ENCODE measurements at regions not wholly inside any gene's neighbourhood (a gene's known extent, or its start where the extent isn't known, plus 50 kb on each side); places are given as distances from the start of the nearest gene placed in this dataset.

DNA sequence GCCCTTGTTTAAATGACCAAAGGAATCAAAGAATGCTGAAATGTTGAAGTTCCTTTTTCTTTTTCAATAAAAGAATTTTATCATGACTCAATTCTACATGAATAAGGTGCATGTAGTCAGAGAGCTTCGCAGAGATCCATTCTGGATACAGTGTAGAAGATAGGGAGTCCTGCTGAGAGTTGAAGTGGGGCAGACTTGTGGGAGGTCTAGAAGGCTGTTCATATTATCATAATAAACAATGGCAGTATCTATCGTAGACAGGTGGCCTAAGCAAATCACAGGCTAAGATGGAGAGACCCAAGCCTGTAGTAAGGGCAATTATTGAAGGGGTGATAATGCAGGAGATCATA, 1322.0 kb upstream of the CELF4 start:
- no peak for DNase-seq (ENCODE audit: low spot score)
- no peak for ATAC-seq
- intact Hi-C loops (cut with DNase I), result no loop called here

DNA sequence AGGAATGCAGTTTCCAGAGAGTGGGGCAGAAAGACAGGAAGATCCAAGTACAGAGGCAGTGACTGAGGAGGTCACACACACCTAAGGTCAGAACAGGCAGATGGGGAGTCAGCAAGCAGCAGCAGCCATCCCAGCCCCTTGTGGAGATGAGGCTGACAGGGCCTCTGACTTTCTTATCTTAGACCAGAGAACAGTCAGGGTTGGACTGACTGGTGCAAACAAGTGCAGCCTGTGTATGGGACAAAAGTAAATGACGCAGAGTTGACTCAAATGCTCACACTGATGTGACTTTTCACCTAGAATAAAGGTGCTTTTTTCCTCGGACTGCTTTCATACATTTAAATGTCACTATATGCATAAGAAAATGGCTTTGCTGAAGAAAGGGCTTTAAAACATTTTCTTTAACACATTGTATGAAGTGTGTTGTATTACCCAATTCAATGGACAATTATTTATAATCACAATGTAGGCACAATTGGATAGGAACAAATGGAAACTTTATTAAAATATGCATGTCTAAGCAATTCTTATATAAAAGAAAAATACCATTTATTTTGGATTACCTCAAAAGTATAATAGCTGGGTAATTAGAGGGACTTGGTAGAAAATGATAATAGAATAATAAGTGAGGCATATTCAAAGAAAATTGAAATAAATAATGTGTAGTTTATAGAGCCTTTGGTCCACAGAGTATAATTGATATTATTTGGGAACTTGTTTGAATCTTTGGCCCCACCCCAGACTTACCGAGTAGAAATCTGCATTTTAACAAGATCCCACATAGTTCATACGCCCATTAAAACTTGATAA, 1321.5 kb upstream of the CELF4 start:
- ATAC-seq, result no peak
- intact Hi-C loops (cut with DNase I), result no loop called here

DNA sequence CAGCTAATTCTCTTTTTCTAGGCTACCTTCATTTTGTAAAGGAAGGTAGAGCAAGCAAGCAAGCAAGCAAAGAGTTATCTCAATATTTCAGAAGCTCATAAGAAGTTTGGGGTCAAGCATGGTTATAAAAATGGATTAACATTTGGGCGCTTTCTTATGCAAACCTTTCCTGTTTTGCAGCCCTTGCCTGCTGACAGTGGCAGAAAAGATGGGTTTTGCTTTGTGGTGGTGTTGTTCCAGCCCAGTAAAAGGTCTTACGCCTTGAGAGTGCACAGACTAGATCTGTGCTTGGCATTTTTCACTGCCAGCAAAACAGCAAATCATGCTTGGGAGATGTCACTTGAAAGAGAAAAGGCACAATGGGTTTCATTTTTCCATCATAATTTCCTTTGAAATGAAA, 1320.6 kb upstream of the CELF4 start:
- ATAC-seq, result no peak
- intact Hi-C loops (cut with DNase I), result no loop called here
- no peak for DNase-seq (ENCODE audit: low spot score)

More for the DNA sequence above, 1321.5 kb upstream of the CELF4 start:
- DNase-seq (ENCODE audit: low spot score), result no peak

DNA sequence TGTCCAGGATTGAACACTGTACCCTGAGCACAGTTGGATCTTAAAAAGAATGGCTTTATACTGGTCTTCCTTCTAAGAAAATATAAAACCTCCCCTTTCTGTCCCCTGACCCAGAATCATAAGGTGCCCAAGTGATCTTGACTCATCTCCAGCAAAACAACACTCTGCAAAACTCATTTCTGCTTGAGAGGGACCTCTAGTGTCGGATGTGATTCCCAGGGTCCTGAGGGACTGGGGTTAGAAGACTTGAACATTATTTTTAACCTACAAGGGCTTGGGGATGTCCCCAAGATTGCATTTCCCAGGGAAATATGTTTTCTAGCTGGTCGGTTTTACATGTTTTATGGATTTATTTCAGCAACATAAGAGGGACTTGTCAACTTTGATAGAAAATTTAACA, 1318.5 kb upstream of the CELF4 start:
- no peak for ATAC-seq
- intact Hi-C loops (cut with DNase I), result no loop called here
- DNase-seq (ENCODE audit: low spot score), result no peak

DNA sequence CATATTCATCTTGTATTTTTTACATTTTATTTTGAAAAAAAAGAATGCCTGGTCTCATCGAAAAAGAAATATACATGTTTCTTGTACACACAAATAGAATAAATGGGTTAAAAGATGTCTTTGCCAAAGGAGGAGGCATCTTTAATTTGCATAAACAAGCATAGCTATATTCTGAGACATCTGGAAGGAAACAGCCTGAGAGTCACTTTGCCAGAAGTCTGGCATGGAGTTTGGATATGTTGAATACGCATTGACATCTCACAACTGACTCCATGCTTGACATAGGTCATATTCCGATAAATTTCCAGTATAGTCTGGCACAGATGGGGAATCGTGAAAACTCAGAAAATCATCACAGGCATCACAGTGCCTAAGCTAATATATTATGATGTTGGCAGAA, 1317.5 kb upstream of the CELF4 start:
- ATAC-seq (no peak), DNase-seq (ENCODE audit: low spot score) (no peak)
- intact Hi-C loops (cut with DNase I), result no loop called here

DNA sequence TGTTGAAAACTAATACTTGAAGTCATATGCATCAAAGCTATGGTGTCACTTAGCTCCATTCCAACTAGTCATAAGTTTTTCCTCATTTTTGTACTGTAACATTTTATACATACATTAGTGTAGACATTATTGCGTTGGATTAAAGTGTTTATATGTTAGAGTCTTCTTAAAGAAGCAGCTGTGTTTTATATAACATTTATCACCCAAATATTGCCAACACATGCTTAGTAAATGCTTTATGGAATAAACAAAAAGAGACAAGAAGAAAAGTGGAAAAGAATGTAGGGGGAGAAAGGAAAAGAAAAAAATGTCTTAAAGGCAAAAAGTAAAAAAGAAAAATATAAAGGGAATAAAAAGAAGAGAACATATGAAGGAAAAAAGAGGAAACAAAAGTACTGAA, 1314.3 kb upstream of the CELF4 start:
- DNase-seq (ENCODE audit: low spot score), result no peak

DNA sequence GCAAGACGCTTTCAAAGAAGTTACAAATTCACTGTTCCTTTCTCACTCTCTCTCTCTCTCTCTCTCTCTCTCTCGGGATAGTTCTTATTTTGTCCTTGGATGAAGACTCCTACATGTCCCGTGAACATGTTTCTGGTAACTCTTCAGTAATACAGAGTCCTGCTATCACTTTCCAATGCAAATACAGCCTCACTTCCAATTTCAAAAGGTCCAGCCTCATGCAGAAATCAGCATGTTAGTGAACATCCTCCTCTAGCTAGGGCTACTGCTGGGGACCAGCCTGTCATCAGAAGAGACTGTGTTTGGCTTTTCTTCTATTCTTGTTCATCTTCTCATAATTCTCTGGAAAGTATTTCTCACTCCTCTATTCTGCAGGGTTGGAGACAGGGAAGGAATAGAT, 1306.7 kb upstream of the CELF4 start:
- ATAC-seq, result no peak
- intact Hi-C loops (cut with DNase I), result no loop called here

More for the DNA sequence above, 1314.3 kb upstream of the CELF4 start:
- no peak for ATAC-seq
- intact Hi-C loops (cut with DNase I), result no loop called here

DNA sequence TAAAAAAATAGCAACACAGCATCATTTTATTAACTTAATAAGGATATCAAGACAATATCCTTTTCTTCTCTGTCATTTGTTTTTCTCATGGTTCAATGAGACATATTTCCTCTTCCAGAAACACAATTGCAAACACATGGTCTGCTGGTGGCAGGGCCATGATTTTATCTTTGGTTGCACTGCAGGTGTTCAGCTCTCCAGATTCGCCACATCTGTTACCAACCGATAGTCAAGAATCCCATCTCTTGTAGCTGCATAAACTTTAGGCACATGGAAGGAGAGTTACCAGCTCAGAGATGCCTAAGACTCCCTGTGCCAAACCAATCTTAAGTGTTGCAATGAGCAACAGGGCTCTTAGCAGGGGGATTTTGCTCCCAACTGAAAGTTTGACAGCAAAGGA, 1303.2 kb upstream of the CELF4 start:
- DNase-seq (ENCODE audit: low spot score) (no peak), ATAC-seq (no peak)
- intact Hi-C loops (cut with DNase I), result no loop called here

More for the DNA sequence above, 1306.7 kb upstream of the CELF4 start:
- DNase-seq (ENCODE audit: low spot score), result no peak

DNA sequence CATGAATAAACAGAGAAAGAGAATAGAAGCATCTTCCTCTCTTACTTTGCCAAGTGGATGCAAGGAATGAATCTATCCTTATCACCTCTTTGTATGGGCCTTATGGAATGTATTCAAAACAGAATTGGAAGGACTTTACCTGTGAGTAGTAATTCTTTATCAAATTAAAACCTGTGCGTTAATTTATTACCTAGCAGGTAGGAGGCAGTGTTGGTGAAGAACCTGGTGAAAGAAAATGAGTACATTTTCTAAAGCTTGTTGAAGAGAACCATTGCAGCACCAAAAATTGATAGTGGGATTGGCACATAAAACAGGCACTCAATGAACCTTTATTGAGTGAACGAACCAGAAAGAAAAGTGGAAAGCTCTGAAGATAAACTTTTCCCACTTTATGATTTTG, 1302.1 kb upstream of the CELF4 start:
- ATAC-seq (no peak), DNase-seq (ENCODE audit: low spot score) (no peak)
- intact Hi-C loops (cut with DNase I), result no loop called here

DNA sequence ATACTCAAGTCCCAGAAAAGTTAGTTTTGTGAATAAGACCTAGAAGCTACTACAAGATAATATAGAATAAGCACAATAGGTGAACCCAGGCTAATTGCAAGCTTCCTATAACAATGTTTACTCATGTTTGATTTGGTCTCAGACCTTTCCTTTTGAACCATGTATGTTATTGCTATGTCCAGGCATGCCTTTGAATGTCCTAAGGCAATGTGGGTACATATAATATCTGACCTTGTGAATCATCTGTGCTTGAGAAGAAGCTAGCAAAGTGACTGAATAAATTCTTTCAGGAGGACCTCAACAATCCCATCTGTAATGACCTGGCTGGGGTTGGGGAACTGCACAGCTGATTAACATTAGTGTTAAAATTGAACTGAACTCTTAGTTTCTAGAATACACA, 1285.9 kb upstream of the CELF4 start:
- intact Hi-C loops (cut with DNase I), result no loop called here
- no peak for DNase-seq (ENCODE audit: low spot score)
- ATAC-seq, result no peak

DNA sequence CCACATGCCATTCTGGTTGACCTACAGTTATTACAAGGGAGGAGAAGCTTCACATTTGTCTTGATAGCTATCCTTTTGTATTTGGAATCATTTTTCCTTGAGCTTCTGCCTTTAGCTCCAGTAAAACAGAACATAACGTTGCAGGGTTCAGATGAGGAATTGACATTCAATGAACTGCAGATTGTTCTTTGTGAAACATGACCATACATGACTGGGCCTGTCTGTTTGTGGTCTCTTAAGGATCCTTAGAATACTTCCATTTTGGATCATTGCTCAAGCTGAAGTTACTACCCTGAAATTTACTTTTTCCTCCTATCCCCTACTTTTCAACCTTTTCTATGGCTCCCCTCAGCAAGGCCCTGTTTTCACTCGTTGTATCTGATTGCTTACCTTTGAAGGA, 1281.7 kb upstream of the CELF4 start:
- DNase-seq (ENCODE audit: low spot score) (no peak), ATAC-seq (no peak)
- intact Hi-C loops (cut with DNase I), result no loop called here

DNA sequence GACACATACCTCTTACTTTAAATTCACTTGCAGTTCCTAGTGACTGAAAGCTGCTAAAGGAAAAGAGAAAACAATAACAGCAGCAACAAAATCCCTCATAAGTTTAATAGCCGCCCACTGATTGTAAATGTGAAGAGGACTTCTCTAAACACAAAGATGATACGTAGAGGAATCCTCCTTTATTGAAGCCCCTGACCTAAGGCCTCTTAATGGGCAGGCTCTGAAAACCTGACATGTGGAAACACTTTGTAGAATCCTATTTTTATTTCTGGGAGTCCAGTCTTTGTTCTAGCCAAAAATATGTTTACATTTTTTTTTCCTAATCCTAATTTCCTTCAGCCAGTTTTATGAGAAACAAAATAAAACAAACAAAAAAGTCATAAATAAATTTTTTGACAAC, 1277.7 kb upstream of the CELF4 start:
- intact Hi-C loops (cut with DNase I), result no loop called here
- ATAC-seq (no peak), DNase-seq (ENCODE audit: low spot score) (no peak)

DNA sequence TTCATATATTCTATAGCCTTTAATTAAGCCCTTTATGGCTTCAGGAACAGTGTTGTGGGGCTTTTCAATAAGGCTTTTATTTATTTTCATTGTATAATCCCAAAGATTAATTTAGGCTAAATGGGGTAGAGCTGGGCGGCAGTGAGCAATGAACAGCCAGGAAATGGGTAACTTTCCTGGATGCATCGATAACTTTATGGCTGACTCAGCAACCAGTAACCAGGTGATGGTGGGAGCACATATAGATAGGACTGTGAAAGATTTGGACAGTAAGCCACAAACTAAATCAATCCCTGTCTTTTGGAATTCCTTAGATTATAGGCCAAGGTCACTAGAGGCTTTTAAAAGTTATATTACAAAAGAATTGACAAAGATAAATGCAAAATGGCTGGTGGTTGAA, 1260.6 kb upstream of the CELF4 start:
- no peak for DNase-seq (ENCODE audit: low spot score)
- intact Hi-C loops (cut with DNase I), result no loop called here
- ATAC-seq, result no peak

DNA sequence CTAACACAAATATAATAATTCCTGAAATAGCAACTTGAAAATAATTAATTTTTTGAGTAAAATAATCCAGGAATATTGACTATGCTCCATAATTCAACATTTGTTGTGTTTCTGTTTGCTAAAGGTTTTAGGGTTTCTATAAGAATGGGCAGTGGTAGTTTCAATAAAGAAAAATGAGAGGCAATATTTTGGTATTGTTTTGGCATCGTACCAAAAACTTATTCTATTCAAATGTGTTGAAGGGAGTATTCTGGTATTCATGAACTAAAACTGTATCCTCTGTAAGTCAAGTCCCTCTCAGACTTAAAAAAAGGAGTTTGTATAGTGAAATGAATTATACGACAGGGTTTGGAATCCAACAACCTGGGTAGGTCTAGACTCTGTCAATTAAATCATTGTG, 1245.6 kb upstream of the CELF4 start:
- ATAC-seq (no peak), DNase-seq (ENCODE audit: low spot score) (no peak)
- intact Hi-C loops (cut with DNase I), result no loop called here

DNA sequence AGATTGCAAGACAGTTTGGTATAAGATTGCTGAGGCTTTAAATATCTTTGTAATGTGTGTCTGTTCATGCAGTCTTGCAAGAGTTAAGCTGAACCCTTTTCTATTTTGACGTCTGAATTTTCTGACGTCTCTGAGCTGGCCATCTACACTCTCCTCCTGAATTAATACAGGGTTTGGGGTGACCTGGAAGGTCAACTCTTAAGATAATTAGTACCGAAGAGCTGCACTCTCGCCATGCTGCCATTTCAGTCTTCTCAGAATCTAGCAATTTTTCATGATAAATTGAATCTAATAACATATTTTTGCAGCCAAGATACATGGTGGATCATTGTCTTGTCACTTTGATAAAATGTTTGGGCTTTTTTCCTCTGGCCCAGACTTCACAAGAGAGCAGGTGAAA, 1245.2 kb upstream of the CELF4 start:
- DNase-seq (ENCODE audit: low spot score) (no peak), ATAC-seq (no peak)
- intact Hi-C loops (cut with DNase I), result no loop called here

DNA sequence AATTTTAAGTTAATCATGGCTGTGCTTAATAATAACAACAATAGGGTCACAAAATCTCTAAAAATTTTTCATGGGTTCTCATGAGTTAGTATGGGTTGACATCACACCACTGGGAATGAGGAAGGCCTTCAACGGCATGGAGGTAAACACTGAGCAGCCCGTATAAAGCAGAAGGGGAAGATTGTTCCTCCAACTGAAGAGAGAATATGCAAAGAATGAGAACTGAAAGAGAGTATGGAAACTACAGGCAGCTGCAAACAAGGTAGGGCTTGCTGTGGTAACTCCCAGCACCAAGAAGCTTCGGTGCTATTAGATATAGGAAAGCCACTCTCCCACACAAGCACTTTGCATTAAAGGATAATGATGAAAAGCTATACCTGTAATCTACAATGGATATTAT, 1242.3 kb upstream of the CELF4 start:
- intact Hi-C loops (cut with DNase I), result no loop called here
- ATAC-seq, result no peak
- no peak for DNase-seq (ENCODE audit: low spot score)

DNA sequence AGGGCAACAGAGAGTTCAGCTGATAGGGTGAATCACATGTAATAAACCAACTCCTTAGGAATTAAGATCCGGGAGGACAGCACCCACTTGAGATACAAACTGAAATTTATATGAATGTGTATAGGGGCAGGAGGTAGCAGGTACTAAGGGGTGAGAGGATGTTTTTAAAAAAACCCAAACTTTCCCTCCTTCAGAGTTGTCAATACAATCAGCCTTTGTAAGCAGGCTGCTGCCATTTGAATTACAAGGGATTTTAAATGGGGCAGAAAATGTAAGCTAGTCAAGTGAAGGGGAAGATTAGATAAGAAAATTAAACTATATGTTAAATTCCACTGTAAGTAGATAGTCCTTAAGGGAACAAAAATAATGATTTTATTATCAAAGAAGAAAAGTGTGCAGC, 1239.7 kb upstream of the CELF4 start:
- DNase-seq (ENCODE audit: low spot score), result no peak
- intact Hi-C loops (cut with DNase I), result no loop called here
- no peak for ATAC-seq

DNA sequence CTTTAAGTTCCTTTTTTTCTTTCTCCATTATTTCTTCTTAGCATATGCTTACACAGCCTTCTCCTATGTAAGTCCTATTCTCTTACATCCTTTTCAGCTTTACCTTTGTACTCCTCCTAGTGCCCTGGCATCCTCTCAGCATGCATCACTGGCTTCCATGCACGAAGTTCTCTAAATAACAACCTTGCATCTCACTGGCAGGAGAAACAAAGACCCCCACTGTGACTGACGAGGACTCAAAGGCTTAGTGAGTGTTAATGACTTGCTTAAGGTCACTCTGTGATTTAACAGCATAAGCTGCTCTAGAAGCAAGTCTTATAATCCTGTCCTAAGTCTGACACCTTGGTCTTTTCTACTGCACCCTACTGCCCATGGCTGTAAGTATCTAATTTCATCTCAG, 1236.0 kb upstream of the CELF4 start:
- DNase-seq (ENCODE audit: low spot score), result no peak
- no peak for ATAC-seq
- intact Hi-C loops (cut with DNase I), result no loop called here

DNA sequence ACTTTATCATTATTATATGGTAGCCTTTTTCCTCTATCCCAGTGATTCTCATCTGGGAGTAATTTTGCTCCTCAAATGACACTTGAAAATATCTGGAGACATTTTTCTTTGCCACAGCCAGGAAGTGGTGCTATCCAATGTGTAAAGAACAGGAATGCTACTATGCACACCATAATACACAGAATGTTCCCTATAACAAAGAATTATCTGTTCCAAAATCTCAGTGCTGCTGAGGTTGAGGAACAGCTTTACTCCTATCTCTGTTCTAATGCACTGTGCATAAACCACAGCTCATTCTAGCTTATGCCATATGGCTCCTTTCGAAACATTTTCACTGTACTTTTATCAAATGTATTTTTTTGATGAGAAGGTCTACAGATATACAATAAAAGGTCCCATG, 1231.2 kb upstream of the CELF4 start:
- DNase-seq (ENCODE audit: low spot score) (no peak), ATAC-seq (no peak)
- intact Hi-C loops (cut with DNase I), result no loop called here

DNA sequence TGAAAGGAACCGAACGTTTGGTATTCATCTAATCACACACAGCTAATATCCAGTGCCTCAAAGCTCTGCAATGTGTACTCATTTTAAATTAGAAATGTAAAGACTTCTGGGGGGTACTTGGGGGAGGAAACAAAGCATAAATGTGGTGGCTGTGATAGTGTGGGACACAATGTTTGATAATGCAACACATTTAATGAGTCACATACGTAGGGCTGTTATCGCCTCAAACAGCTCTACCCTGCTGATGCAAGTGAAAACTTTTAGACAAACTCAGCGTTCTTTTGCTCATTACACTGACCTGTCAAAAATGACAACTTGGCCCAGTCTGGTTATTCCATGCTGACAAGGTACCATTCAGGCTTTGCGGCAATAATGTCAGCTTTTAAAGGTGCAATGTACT, 1227.1 kb upstream of the CELF4 start:
- intact Hi-C loops (cut with DNase I), result no loop called here
- ATAC-seq (no peak), DNase-seq (ENCODE audit: low spot score) (no peak)

DNA sequence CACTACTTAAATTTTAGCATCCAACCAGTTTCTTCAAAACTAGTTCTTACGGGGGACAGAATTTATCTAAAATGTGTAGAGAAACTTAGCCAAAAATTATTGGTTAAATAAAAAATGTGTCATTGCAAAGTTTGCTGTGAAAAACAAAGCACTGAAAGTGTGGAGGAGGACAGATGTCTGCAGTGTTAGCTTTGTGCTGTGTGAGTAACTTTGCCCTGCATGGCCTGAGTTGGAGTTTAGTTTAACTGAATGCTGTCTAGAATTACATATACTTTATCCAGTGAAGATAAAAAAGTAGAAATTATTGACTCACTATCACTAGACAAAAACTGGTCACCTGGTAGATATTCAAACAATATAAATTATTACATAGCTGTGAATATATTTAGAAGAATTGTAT, 1225.2 kb upstream of the CELF4 start:
- DNase-seq (ENCODE audit: low spot score) (no peak), ATAC-seq (no peak)
- intact Hi-C loops (cut with DNase I), result no loop called here

DNA sequence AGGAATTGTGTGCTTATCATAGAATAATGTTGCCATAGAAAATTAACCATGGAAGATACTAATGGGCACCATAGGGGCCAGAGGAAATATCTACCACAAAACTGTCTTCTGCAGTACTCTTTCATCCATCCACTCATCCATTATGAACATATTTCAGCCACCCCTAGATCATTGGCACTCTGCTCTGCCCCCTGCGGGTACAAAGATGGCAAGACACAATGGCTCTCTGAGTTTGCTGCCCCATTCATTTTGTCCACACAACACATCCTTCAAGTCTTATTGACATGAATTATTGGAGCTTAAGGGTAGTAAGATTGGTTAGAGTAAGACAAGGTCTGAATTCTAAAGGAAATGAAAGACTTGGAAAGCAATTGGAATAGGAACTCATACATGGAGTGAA, 1224.7 kb upstream of the CELF4 start:
- DNase-seq (ENCODE audit: low spot score) (no peak), ATAC-seq (no peak)
- intact Hi-C loops (cut with DNase I), result no loop called here
